Stomach (tissue), 8 donors: ENCODE measurements at regions not wholly inside any gene's neighbourhood (a gene's known extent, or its start where the extent isn't known, plus 50 kb on each side); places are given as distances from the start of the nearest gene placed in this dataset.
"Not testable (repeated sequence)": the region's sequence is repeated elsewhere in the genome, so short reads cannot be mapped to it uniquely, and the experiment has no call there.

Experiments used
- DNase-seq, 2 donors: peaks; one replicate each; pipeline versions ENCODE4 v3.0.0 to v3.0.0-alpha.2; 2013 to 2019
- H3K27ac ChIP-seq, 5 donors: fragments of 200-600 bp in 4 of 5; sonication (generic) in 4 of 5; one replicate each; pipeline ENCODE4 v1.5.1; 2013 to 2019; ENCODE audit warnings: mild to moderate bottlenecking in 1 of 5, moderate library complexity in 1 of 5
- H3K27me3 ChIP-seq, 3 donors: fragments of 200-600 bp; sonication (generic); one replicate each; pipeline ENCODE4 v1.5.1; 2017 to 2019; ENCODE audit warnings: mixed run types in 1 of 3
- H3K36me3 ChIP-seq, 4 donors: fragments of 200-600 bp; sonication (generic); 1 replicate in 3 of 4; 2 replicates in 1 of 4; pipeline ENCODE4 v1.5.1; 2016 to 2019
- H3K4me1 ChIP-seq, 4 donors: fragments of 200-600 bp; sonication (generic); one replicate each; pipeline ENCODE4 v1.5.1; 2016 to 2019
- H3K4me3 ChIP-seq, 4 donors: fragments of 200-600 bp; sonication (generic) in 3 of 4; one replicate each; pipeline ENCODE4 v1.5.1; 2016 to 2019; ENCODE audit warnings: mild to moderate bottlenecking in 1 of 4
- H3K9me3 ChIP-seq, 4 donors: fragments of 200-600 bp; sonication (generic); one replicate each; pipeline ENCODE4 v1.5.1; 2016 to 2019
- CTCF ChIP-seq, 7 experiments: fragments of 450-650 bp in 4 of 7; fragments of 200-600 bp in 3 of 7; sonication (generic) in 3 of 7; IDR thresholded peaks; one replicate each; pipeline ENCODE4 v1.5.1; 2016 to 2019; ENCODE audit warnings: antibody characterized with exemption in 7 of 7, control low read depth in 2 of 7, mild to moderate bottlenecking in 1 of 7
- EP300 ChIP-seq: sonication (generic); formaldehyde crosslinking; IDR thresholded peaks from one replicate; pipeline ENCODE4 v1.6.1; 2017; ENCODE audit warnings: antibody characterized with exemption
- POLR2A ChIP-seq, 4 donors: fragments of 450-650 bp; IDR thresholded peaks; one replicate each; pipeline ENCODE4 v1.6.1; 2016; ENCODE audit warnings: antibody characterized with exemption in 4 of 4, control low read depth in 2 of 4, mild to moderate bottlenecking in 1 of 4, moderate library complexity in 1 of 4
- POLR2AphosphoS5 ChIP-seq, 3 donors: sonication (generic); formaldehyde crosslinking; IDR thresholded peaks; one replicate each; pipeline ENCODE4 v1.6.1; 2016; ENCODE audit warnings: antibody characterized with exemption in 3 of 3
- WGBS, 5 donors: extraction: QIAGEN DNeasy Blood & Tissue Kit in 3 of 5; methylation state at CpG; one replicate each; pipeline versions ENCODE4 v1.1.5 to v1.1.7; 2013 to 2018; 5-methylcytosine and 5-hydroxymethylcytosine counted together
- intact Hi-C: fragments of 100-400 bp; cut with DNase I; formaldehyde crosslinking; loops from one replicate; pipeline ENCODE4 v1.15.1; 2023; ENCODE audit warnings: low total_unique reads
- donor health status: healthy with polysubstance abuse.
- donor health status: Bipolar disorder and iron deficiency.
- donor health status: healthy.

GRCh38 chr12:42908712-42909111 lies 319.2 kb upstream of the PRICKLE1 start:
- H3K27me3 ChIP-seq, result no peaks in the 10 kb centered on the region
- no peak overlapping the region for H3K4me3 ChIP-seq
- H3K4me1 ChIP-seq, result no peaks in the 10 kb centered on the region
- H3K36me3 ChIP-seq, result no peaks in the 10 kb centered on the region
- no peak for DNase-seq
- WGBS, 5 donors, result 64 to 74% (median 70%) methylated on average over 6 of the region's 6 CpGs
- H3K27ac ChIP-seq, result no peak overlapping the region
- peaks cover 0 to 5% (median 0%) of the 10 kb centered on the region in 4 donors for H3K9me3 ChIP-seq
- intact Hi-C loops, result no loop called here
- TF ChIP-seq EP300, result no peak
- TF ChIP-seq POLR2AphosphoS5 (IDR thresholded peaks at IDR 0.05), result no peak
- TF ChIP-seq POLR2A (IDR thresholded peaks at IDR 0.05), result no peak
- TF ChIP-seq CTCF (IDR thresholded peaks at IDR 0.05), result no peak

DNA sequence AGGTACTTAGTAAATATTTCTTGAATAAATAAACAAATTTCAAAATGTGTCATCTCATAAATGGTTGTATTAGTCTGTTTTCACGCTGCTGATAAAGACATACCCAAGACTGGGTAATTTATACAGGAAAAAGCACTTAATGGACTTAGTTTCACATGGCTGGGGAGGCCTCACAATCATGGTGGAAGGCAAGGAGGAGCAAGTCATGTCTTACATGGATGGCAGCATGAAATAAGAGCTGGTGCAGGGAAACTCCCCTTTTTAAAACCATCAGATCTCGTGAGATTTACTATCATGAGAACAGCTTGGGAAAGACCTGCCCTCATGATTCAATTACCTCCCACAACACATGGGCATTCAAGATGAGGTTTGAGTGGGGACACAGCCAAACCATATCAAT lies 317.3 kb upstream of the PRICKLE1 start:
- H3K27me3 ChIP-seq, H3K4me1 ChIP-seq, H3K4me3 ChIP-seq, H3K36me3 ChIP-seq, H3K9me3 ChIP-seq, H3K27ac ChIP-seq, intact Hi-C loops, DNase-seq: not testable (repeated sequence)
- WGBS, 5 donors, result 71 to 92% (median 85%) methylated on average over 2 of the region's 2 CpGs

- TF ChIP-seq POLR2AphosphoS5 (IDR thresholded peaks at IDR 0.05) (no peak), EP300 (no peak), POLR2A (IDR thresholded peaks at IDR 0.05) (no peak), CTCF (IDR thresholded peaks at IDR 0.05) (no peak)
- H3K27ac ChIP-seq, result no peak overlapping the region
- no peak for DNase-seq
- no peak overlapping the region for H3K4me3 ChIP-seq
- H3K27me3 ChIP-seq, result no peaks in the 10 kb centered on the region
- WGBS, 5 donors, result 80 to 97% (median 96%) methylated on average over 2 of the region's 2 CpGs
- H3K9me3 ChIP-seq, result no peaks in the 10 kb centered on the region
- H3K4me1 ChIP-seq, result no peaks in the 10 kb centered on the region
- intact Hi-C loops, result no loop called here
- H3K36me3 ChIP-seq, result no peaks in the 10 kb centered on the region
Observed at GRCh38 chr12:42905419-42905705, 315.8 kb upstream of the PRICKLE1 start.

DNA sequence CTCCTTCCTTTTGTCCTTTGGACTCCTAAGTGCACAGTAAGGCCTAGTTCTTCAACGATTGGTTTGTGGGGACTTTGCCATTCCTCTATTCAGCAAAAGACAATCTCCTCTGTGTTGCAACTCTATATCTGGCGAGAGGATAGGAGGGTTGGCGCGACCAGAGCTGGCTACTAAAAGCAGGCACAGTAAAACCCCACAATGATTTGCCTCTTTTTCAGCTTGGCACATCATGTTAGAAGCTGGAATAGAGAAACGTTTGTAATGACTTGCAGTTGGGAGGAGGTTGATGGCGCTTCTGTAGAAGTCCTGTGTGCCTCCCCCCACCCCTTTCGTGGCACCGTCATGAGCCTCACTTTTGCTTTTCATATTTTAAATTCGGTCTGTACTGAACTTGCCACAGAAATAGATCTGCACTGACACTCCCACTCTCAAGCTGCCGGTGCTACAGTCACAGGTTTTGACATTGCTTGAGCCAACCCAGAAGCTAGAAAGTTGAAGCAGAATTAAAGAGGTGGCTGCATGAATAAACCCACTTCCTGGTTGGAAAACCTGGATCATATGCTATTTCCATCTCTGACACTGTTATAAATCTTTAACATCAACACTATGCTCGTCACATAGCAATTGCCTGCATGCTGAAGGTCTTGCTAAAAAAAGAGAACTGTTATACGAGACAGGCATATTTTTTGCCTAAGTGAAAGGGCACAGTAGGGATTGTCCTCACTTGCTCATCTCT lies 315.3 kb upstream of the PRICKLE1 start:
- H3K9me3 ChIP-seq, result no peaks in the 10 kb centered on the region
- no peaks in the 10 kb centered on the region for H3K36me3 ChIP-seq
- H3K4me3 ChIP-seq, result no peak overlapping the region
- H3K27me3 ChIP-seq, result no peaks in the 10 kb centered on the region
- WGBS, 5 donors, result 75 to 88% (median 88%) methylated on average over 12 of the region's 12 CpGs
- intact Hi-C loops, result no loop called here
- no peak for DNase-seq
- TF ChIP-seq EP300 (no peak), POLR2AphosphoS5 (IDR thresholded peaks at IDR 0.05) (no peak), POLR2A (IDR thresholded peaks at IDR 0.05) (no peak), CTCF (IDR thresholded peaks at IDR 0.05) (no peak)
- H3K27ac ChIP-seq, result no peak overlapping the region
- H3K4me1 ChIP-seq, result no peaks in the 10 kb centered on the region

GRCh38 chr12:42903736-42904135 lies 314.2 kb upstream of the PRICKLE1 start:
- no peaks in the 10 kb centered on the region for H3K27me3 ChIP-seq
- H3K4me3 ChIP-seq, result no peak overlapping the region
- WGBS, 5 donors, result 24 to 65% (median 54%) methylated on average over 3 of the region's 3 CpGs
- no peak for TF ChIP-seq POLR2A (IDR thresholded peaks at IDR 0.05)
- TF ChIP-seq CTCF (IDR thresholded peaks at IDR 0.05), result no peak
- TF ChIP-seq EP300, result no peak
- TF ChIP-seq POLR2AphosphoS5 (IDR thresholded peaks at IDR 0.05), result no peak
- H3K4me1 ChIP-seq, result no peaks in the 10 kb centered on the region
- no peak overlapping the region for H3K27ac ChIP-seq
- no peak for DNase-seq
- no peaks in the 10 kb centered on the region for H3K36me3 ChIP-seq
- no peaks in the 10 kb centered on the region for H3K9me3 ChIP-seq
- intact Hi-C loops, result no loop called here
